HepG2 (cell line): ENCODE measurements at regions not wholly inside any gene's neighbourhood (a gene's known extent, or its start where the extent isn't known, plus 50 kb on each side); places are given as distances from the start of the nearest gene placed in this dataset.

ENCODE experiments used
- ATAC-seq: fragments of 200-7000 bp; cut with Tn5 transposase; 3 replicates; pipeline ENCODE4 v1.9.1; 2020; ENCODE audit warnings: mild to moderate bottlenecking, moderate library complexity
- BruUV-seq: library from RNA; stranded (reverse); fragments of 400-500 nt; replicated peaks from 2 replicates; lab custom pipeline; 2021; lab: Mats Ljungman, UMichigan
- CTCF ChIA-PET: fragments of 300-600 bp; formaldehyde crosslinking; extraction: SDS; loops from one replicate; lab custom pipeline; 2021; ENCODE audit warnings: low total read pairs, inconsistent platforms, low intra/inter-chr PET ratio; lab: Yijun Ruan, JAX
- POLR2A ChIA-PET: fragments of 350-600 bp; sonication (Branson Sonifier 250); formaldehyde crosslinking; loops from one replicate; lab custom pipeline; 2020; ENCODE audit warnings: antibody characterized with exemption, inconsistent platforms; lab: Yijun Ruan, JAX
- DNase-seq: peaks from one replicate; pipeline ENCODE4 v3.0.0-alpha.2; 2015; ENCODE audit warnings: low spot score
- FAIRE-seq: peaks from 3 replicates; lab custom pipeline; 2011; peaks lifted over from hg19 to GRCh38; lab: Jason Lieb, UNC
- H2AFZ ChIP-seq: one replicate; pipeline ENCODE4 v1.6.1; 2011; ENCODE audit warnings: low read length, inconsistent platforms
- H3K27ac ChIP-seq: fragments of 300-600 bp; 3 replicates; pipeline ENCODE4 v1.8.0; 2011; ENCODE audit warnings: mixed run types, mild to moderate bottlenecking, mixed read lengths, low read length, inconsistent platforms; ENCODE audit not compliant: insufficient read depth; ENCODE audit errors: extremely low read length
- H3K27me3 ChIP-seq, 2 experiments: fragments of 200-600 bp in 1 of 2; 2 replicates in 1 of 2; 3 replicates in 1 of 2; pipeline versions ENCODE4 v1.6.0 to v1.8.0; 2011; ENCODE audit warnings: low read length in 2 of 2, mild to moderate bottlenecking in 2 of 2, moderate library complexity in 2 of 2, inconsistent platforms in 1 of 2; ENCODE audit not compliant: insufficient read depth in 2 of 2, control insufficient read depth in 1 of 2
- H3K36me3 ChIP-seq, 2 experiments: fragments of 200-600 bp in 1 of 2; replicated peaks in 1 of 2; 2 replicates in 1 of 2; 3 replicates in 1 of 2; pipeline versions ENCODE4 v1.5.1 to v1.8.0; 2011; ENCODE audit warnings: low read length in 2 of 2, inconsistent platforms in 1 of 2; ENCODE audit not compliant: insufficient read depth in 2 of 2, control insufficient read depth in 1 of 2
- H3K4me1 ChIP-seq: 2 replicates; pipeline ENCODE4 v1.5.1; 2012; ENCODE audit warnings: low read length, inconsistent platforms; ENCODE audit not compliant: insufficient read depth
- H3K4me2 ChIP-seq: 2 replicates; pipeline ENCODE4 v1.6.0; 2011; ENCODE audit warnings: low read depth, low read length, inconsistent platforms
- H3K4me3 ChIP-seq, 3 experiments: fragments of 200-600 bp in 1 of 3; sonication (generic), shearing (Covaris generic) in 1 of 3; replicated peaks in 1 of 3; 2 replicates each; pipeline ENCODE4 v1.5.1; 2011 to 2016; ENCODE audit warnings: low read length in 3 of 3, inconsistent platforms in 2 of 3, low read depth in 2 of 3, mild to moderate bottlenecking in 2 of 3, control low read depth in 1 of 3, mixed read lengths in 1 of 3; ENCODE audit not compliant: insufficient read depth in 1 of 3
- H3K79me2 ChIP-seq: one replicate; pipeline ENCODE4 v1.6.1; 2011; ENCODE audit warnings: low read length, inconsistent platforms; ENCODE audit not compliant: insufficient read depth
- H3K9ac ChIP-seq: 2 replicates; pipeline ENCODE4 v1.6.0; 2011; ENCODE audit warnings: mild to moderate bottlenecking, low read depth, low read length, inconsistent platforms; ENCODE audit not compliant: insufficient read depth
- H3K9me3 ChIP-seq: 2 replicates; pipeline ENCODE4 v1.5.1; 2012; ENCODE audit warnings: mild to moderate bottlenecking, low read length
- H4K20me1 ChIP-seq: 2 replicates; pipeline ENCODE4 v1.6.0; 2011; ENCODE audit warnings: inconsistent platforms, mild to moderate bottlenecking, low read length, moderate library complexity; ENCODE audit not compliant: insufficient read depth
- BRF2 ChIP-seq: sonication (generic); formaldehyde crosslinking; IDR thresholded peaks from 2 replicates; pipeline ENCODE4 v1.8.1; 2022; ENCODE audit warnings: mild to moderate bottlenecking, missing genetic modification reagents
- FOXK2 ChIP-seq: fragments of 450-650 bp; IDR thresholded peaks from 2 replicates; pipeline ENCODE4 v1.6.1; 2016
- GZF1 ChIP-seq: sonication (generic); formaldehyde crosslinking; IDR thresholded peaks from 2 replicates; pipeline ENCODE4 v1.5.1; 2020; ENCODE audit warnings: mild to moderate bottlenecking, missing genetic modification reagents
- KLF13 ChIP-seq: sonication (generic); formaldehyde crosslinking; IDR thresholded peaks from 2 replicates; pipeline ENCODE4 v1.4.0; 2020; ENCODE audit warnings: mild to moderate bottlenecking, missing genetic modification reagents
- LRRFIP1 ChIP-seq: sonication (generic); formaldehyde crosslinking; conservative IDR thresholded peaks from 2 replicates; pipeline ENCODE4 v1.4.0; 2020; ENCODE audit warnings: missing genetic modification reagents
- MTA3 ChIP-seq: sonication (generic); formaldehyde crosslinking; IDR thresholded peaks from 2 replicates; pipeline ENCODE4 v1.4.0; 2020; ENCODE audit warnings: missing genetic modification reagents
- PHF20 ChIP-seq: sonication (generic); formaldehyde crosslinking; IDR thresholded peaks from 2 replicates; pipeline ENCODE4 v1.5.0; 2020; ENCODE audit warnings: mild to moderate bottlenecking, missing genetic modification reagents
- PRMT3 ChIP-seq: sonication (generic); formaldehyde crosslinking; IDR thresholded peaks from 2 replicates; pipeline ENCODE4 v1.8.1; 2022; ENCODE audit warnings: low read depth, mild to moderate bottlenecking, moderate library complexity, missing genetic modification reagents, borderline replicate concordance
- TOE1 ChIP-seq: sonication (generic); formaldehyde crosslinking; IDR thresholded peaks from 2 replicates; pipeline ENCODE4 v1.4.0; 2020; ENCODE audit warnings: mild to moderate bottlenecking, missing genetic modification reagents
- WGBS: methylation state at CpG from one replicate; pipeline ENCODE4 v1.1.6; 2017; ENCODE audit warnings: low lambda C conversion rate; 5-methylcytosine and 5-hydroxymethylcytosine counted together
- in situ Hi-C: cut with HindIII; loops from 2 replicates; pipeline ENCODE4 v1.10.0; 2017; ENCODE audit warnings: low pct_unique_long_range_greater_than_20kb; ENCODE audit not compliant: extremely low pct_ligation_motif_present
- intact Hi-C: fragments of 100-400 bp; cut with micrococcal nuclease; formaldehyde crosslinking; loops from one replicate; pipeline ENCODE4 v1.10.0; 2022; ENCODE audit not compliant: unreplicated experiment

GRCh38 chr7:49563693-49564378 is 209.6 kb upstream of the VWC2 start (continued):
- no peak for TF ChIP-seq LRRFIP1 (CRISPR knock-in tag)

- ChIA-PET POLR2A (no interaction called here), CTCF (no interaction called here)
- Histone ChIP-seq H3K27ac (no peak overlapping the region), H3K79me2 (no peaks in the 10 kb centered on the region), H3K27me3 (no peaks in the 10 kb centered on the region), H3K36me3 (no peaks in the 10 kb centered on the region), H4K20me1 (no peaks in the 10 kb centered on the region), H3K4me1 (no peaks in the 10 kb centered on the region), H3K9me3 (peaks cover 64% of the 10 kb centered on the region), H2AFZ (no peak overlapping the region), H3K4me2 (no peak overlapping the region), H3K4me3 (no peak overlapping the region), H3K9ac (no peak overlapping the region)
- WGBS: 13% methylated on average over 2 of the region's 2 CpGs
- ATAC-seq (no peak), DNase-seq (no peak), FAIRE-seq (no peak)
- in situ Hi-C loops (no loop called here), intact Hi-C loops (no loop called here)
- no TSS peak for BruUV-seq
- TF ChIP-seq TOE1 (CRISPR knock-in tag) (no peak), PRMT3 (CRISPR knock-in tag) (no peak), GZF1 (CRISPR knock-in tag) (no peak), PHF20 (CRISPR knock-in tag) (no peak), BRF2 (no peak), KLF13 (CRISPR knock-in tag) (no peak), FOXK2 (no peak), MTA3 (no peak)
These were observed 209.1 kb upstream of the VWC2 start for GRCh38 chr7:49564379-49564714.
